Activated CD4-positive, alpha-beta T cell treated with anti-CD3 and anti-CD28 coated beads, Interleukin-2, amount 10 ng/mL, durations not matched to agents 7 days and 5 days (primary cell): ENCODE measurements at regions not wholly inside any gene's neighbourhood (a gene's known extent, or its start where the extent isn't known, plus 50 kb on each side); places are given as distances from the start of the nearest gene placed in this dataset.

Source experiments
- CTCF ChIA-PET: fragments of 350-600 bp; sonication (Branson Sonifier 250); formaldehyde crosslinking; loops from one replicate; lab custom pipeline; 2021; ENCODE audit warnings: antibody characterized with exemption; lab: Charles Lee
- POLR2A ChIA-PET: fragments of 350-600 bp; sonication (Branson Sonifier 250); formaldehyde crosslinking; loops from one replicate; lab custom pipeline; 2021; ENCODE audit warnings: antibody characterized with exemption; lab: Charles Lee
- DNase-seq: peaks from one replicate; pipeline ENCODE4 v3.0.0-alpha.2; 2020
- H3K27ac Mint-ChIP-seq: one replicate; pipeline ENCODE4 v1.8.0; 2021; ENCODE audit warnings: mild to moderate bottlenecking, moderate library complexity, mixed read lengths
- H3K27me3 Mint-ChIP-seq: one replicate; pipeline ENCODE4 v1.8.0; 2021; ENCODE audit warnings: mixed read lengths
- H3K36me3 Mint-ChIP-seq: one replicate; pipeline ENCODE4 v1.8.0; 2021; ENCODE audit warnings: low read depth, mixed read lengths
- H3K4me1 Mint-ChIP-seq: one replicate; pipeline ENCODE4 v1.8.0; 2021; ENCODE audit warnings: mixed read lengths
- H3K4me3 Mint-ChIP-seq: one replicate; pipeline ENCODE4 v1.8.0; 2021; ENCODE audit warnings: mild to moderate bottlenecking, moderate library complexity, mixed read lengths
- H3K9me3 Mint-ChIP-seq: one replicate; pipeline ENCODE4 v1.8.0; 2021; ENCODE audit warnings: mixed read lengths

DNA sequence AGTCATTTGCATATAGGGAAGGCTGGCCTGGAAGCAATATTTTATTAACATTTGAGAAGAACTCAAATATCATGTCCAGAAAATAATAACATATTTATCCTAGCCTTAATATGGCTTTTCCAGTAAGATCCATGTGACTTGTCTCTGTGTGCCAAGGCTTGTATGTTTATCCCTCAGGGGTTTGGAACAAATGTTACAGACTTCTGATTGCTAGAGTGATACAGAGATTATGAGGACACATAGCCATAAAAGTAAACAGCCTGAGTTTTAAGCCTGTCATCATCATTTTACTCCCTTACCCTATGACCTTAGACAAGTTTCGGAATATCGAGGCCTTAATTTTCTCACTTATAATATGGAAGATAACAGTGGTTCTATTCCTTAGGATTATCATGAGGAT lies 338.1 kb downstream of the GPAT3 start:
- no peak for DNase-seq
- Mint-ChIP-seq H3K4me3 (no peak overlapping the region), H3K36me3 (no peaks in the 10 kb centered on the region)

DNA sequence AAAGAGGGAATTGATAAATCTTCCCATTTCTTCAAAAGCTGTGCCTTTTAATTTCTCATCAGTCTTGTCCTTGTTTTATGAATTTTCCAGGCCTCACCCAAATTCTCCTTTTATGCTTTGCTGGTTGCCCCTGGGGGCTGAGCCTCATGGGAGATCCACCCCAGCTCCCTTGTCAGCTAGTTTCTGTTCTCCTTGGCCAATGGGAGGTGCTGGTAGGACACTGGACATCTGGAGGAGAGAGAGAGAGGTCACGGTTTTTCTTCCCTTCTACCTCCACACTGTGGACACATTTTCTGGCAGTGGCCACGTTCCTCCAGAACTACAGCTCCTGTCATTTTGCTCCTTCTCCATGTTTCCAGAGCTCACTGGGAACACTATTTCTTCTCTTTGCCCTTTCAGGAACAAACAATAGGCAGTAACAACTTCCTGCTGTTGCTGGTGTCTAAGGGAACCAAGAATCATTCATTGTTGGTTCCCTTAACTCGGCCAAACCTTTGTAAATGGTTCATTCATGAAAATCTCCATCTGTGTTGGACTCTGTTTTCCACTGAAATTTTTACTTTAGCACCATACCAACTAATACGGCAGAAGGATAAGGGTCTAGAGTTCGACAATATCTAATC lies 334.5 kb downstream of the GPAT3 start:
- POLR2A ChIA-PET = no interaction called here
- no peak overlapping the region for H3K4me3 Mint-ChIP-seq
- no peak for DNase-seq
- CTCF ChIA-PET = no interaction called here
- no peaks in the 10 kb centered on the region for H3K36me3 Mint-ChIP-seq
- no peaks in the 10 kb centered on the region for H3K4me1 Mint-ChIP-seq
- no peaks in the 10 kb centered on the region for H3K9me3 Mint-ChIP-seq
- H3K27ac Mint-ChIP-seq = no peak overlapping the region
- no peaks in the 10 kb centered on the region for H3K27me3 Mint-ChIP-seq

More for the DNA sequence above, 338.1 kb downstream of the GPAT3 start:
- no peaks in the 10 kb centered on the region for H3K9me3 Mint-ChIP-seq
- CTCF ChIA-PET = no interaction called here
- POLR2A ChIA-PET = no interaction called here
- no peaks in the 10 kb centered on the region for H3K4me1 Mint-ChIP-seq
- no peak overlapping the region for H3K27ac Mint-ChIP-seq
- no peaks in the 10 kb centered on the region for H3K27me3 Mint-ChIP-seq

DNA sequence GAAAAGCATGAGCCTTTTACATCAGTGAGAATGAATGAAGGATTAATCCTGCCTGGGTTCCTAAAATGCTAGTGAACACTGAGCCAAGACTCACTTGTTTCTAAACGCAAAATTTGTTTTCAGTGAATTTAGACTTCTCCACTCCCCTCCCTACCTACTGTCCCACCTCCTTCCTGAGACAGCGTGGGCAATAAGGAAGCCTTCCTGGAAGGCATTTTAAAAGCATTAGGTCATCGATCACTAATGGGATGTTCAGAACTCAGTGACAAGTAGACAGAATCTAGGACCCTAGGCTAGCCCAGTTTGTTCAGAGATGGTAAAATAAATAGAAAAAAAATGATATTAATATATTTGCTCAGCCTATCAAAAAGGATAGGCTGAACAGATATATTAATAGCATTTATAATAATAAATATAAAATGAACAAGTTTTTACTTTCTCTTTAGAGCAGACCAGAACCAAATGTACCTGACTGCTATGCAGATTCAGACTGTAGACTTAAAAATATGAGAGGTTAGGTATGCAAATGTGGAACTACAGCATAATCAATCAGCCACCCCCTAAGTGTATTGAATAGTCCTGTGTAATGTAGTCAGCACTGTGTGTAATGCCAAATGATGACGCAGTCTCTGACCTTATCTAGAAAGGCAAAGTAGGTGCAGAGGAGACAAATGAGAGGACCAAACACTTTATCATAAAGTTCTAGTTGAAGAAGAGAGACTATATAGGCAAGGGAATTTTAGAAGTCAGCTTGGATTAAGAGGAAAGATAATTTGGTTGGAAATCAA lies 331.1 kb downstream of the GPAT3 start:
- ChIA-PET CTCF (no interaction called here), POLR2A (no interaction called here)
- Mint-ChIP-seq H3K4me3 (no peak overlapping the region), H3K27ac (no peak overlapping the region), H3K9me3 (no peaks in the 10 kb centered on the region), H3K36me3 (no peaks in the 10 kb centered on the region), H3K27me3 (no peaks in the 10 kb centered on the region), H3K4me1 (no peaks in the 10 kb centered on the region)
- no peak for DNase-seq

DNA sequence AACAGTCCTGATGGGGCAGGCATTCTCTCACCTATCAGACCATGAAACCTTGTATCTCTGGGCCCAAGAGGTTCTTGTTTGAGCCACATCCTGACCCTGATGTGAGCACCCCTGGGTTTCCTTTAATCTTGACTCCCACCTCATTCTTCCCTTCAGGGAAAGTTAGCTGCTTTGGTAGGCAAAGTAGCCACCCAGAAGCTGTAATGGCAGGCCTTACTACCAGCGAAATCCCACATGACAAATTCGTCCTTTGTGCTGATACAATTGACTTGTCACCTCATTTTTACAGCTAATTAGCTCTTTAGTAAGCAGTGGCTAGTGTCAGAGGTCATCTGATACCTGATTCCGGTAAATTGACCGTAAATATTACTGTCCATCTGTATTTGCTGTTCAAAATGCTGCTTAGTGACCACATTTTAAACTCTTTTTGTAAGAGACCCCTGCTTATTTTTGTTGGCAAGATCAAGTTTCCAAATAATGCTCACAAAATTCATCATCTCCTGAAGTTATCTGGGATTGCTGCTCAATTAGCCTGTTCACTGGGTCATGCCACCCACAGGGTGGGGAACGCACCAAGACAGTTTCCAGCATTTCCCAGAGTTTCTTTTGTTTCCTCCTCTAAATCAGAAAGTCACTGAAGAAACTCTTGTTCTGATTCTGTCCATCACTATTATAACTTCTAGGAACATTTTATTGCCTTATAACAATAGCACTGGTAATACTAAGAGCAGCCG lies 329.7 kb downstream of the GPAT3 start:
- no peaks in the 10 kb centered on the region for H3K27me3 Mint-ChIP-seq
- ChIA-PET POLR2A (no interaction called here), CTCF (no interaction called here)
- no peak overlapping the region for H3K4me3 Mint-ChIP-seq
- no peaks in the 10 kb centered on the region for H3K36me3 Mint-ChIP-seq
- H3K9me3 Mint-ChIP-seq = no peaks in the 10 kb centered on the region
- DNase-seq = no peak
- H3K27ac Mint-ChIP-seq = no peak overlapping the region
- no peaks in the 10 kb centered on the region for H3K4me1 Mint-ChIP-seq

DNA sequence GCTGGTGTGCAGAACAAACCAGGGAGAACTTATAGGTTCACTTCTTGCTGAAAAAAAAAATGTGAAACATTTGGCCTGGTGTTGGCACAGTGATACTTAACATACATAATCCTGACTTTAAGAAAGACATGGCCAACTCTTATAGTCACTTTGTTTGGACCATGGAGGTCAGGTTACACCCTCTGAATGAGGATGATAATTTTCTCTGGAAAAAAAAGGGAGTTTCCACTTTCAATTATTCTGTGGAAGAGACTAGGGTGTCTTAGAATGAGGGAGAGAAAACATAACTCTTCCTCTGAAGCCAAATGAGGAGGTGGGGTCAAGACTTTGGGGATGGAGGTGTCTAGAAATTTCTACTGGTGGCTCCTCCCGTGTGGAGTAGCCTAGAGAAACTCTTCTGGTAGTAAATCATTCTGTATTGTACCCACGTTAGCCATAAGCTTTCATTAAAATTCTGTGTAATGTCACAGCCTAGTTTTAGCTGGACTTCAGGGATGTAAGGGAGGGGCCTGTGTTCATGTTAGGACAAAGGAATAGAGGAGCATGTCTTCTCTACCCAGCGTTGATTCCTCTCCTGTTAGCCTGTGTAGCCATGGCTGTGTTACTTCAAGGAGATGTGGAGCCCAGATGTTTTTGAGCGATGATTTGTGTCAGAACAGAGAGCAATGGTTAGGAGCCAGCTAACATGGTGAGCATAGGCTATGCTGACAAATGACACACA lies 328.3 kb downstream of the GPAT3 start:
- H3K27me3 Mint-ChIP-seq = no peaks in the 10 kb centered on the region
- CTCF ChIA-PET = no interaction called here

DNA sequence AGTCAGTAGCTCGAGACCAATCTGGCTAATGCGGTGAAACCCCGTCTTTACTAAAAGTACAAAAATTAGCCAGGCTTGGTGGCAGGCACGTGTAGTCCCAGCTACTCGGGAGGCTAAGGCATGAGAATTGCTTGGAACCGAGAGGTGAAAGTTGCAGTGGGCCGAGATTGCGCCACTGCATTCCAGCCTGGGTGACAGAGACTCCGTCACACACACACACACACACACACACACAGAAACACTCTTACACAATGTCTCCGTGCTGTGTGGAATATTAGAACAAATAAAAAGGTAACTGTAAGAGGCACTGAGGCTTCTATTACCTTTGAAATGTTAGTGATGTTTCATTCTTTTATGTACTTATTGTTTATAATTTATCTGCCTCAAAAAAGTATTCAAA lies 326.6 kb downstream of the GPAT3 start:
- H3K4me3 Mint-ChIP-seq = no peak overlapping the region
- H3K4me1 Mint-ChIP-seq = no peaks in the 10 kb centered on the region
- ChIA-PET CTCF (no interaction called here), POLR2A (no interaction called here)
- no peak for DNase-seq
- H3K27me3 Mint-ChIP-seq = no peaks in the 10 kb centered on the region
- H3K9me3 Mint-ChIP-seq = no peaks in the 10 kb centered on the region
- H3K27ac Mint-ChIP-seq = no peak overlapping the region
- no peaks in the 10 kb centered on the region for H3K36me3 Mint-ChIP-seq

More for the DNA sequence above, 328.3 kb downstream of the GPAT3 start:
- Mint-ChIP-seq H3K4me1 (no peaks in the 10 kb centered on the region), H3K27ac (no peak overlapping the region), H3K4me3 (no peak overlapping the region), H3K36me3 (no peaks in the 10 kb centered on the region), H3K9me3 (no peaks in the 10 kb centered on the region)
- POLR2A ChIA-PET = no interaction called here
- no peak for DNase-seq

DNA sequence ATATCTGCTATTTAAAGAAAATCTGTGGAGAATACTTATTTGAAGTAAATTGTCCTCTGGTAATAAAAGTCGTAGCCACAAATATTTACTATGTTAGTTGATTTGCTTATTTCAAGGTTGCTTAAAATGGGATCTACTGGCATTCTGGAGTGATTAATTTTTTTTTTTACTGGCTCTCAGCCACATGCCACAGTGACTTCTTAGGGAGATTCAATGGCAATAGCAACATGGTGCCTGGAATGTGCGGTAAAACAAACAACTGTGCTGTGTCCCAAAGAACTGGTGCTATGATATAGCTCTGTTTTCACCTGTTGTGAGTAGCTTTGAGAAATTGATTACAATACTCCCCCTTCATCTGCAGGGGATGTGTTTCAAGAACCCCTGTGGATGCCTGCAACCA lies 324.3 kb downstream of the GPAT3 start:
- no peak overlapping the region for H3K4me3 Mint-ChIP-seq
- H3K27ac Mint-ChIP-seq = no peak overlapping the region
- no peaks in the 10 kb centered on the region for H3K9me3 Mint-ChIP-seq
- H3K4me1 Mint-ChIP-seq = no peaks in the 10 kb centered on the region
- H3K27me3 Mint-ChIP-seq = no peaks in the 10 kb centered on the region
- ChIA-PET CTCF (no interaction called here), POLR2A (no interaction called here)
- H3K36me3 Mint-ChIP-seq = no peaks in the 10 kb centered on the region
- no peak for DNase-seq

DNA sequence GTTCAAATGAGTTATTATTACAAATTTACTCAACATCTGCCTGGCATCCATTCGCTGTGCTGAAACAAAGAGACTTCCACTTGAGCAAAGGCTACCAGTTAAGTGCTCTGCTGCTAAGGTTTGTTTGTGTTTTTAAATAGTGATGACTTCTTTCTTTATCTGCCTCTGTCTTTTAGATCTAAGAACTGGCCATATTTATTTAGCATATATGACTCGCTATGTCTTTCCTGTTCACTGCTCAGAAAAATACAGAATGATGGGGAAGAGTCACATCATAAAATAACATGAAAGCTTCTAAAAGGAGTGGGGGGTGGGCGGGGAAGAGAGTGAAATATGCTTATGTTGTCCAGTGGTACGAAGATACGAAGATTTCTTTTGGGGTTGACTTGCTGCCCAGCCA lies 322.2 kb downstream of the GPAT3 start:
- no peak overlapping the region for H3K27ac Mint-ChIP-seq
- H3K27me3 Mint-ChIP-seq = no peaks in the 10 kb centered on the region
- no peak for DNase-seq
- H3K9me3 Mint-ChIP-seq = no peaks in the 10 kb centered on the region
- CTCF ChIA-PET = no interaction called here
- H3K36me3 Mint-ChIP-seq = no peaks in the 10 kb centered on the region
- POLR2A ChIA-PET = no interaction called here
- H3K4me3 Mint-ChIP-seq = no peak overlapping the region
- H3K4me1 Mint-ChIP-seq = no peaks in the 10 kb centered on the region

DNA sequence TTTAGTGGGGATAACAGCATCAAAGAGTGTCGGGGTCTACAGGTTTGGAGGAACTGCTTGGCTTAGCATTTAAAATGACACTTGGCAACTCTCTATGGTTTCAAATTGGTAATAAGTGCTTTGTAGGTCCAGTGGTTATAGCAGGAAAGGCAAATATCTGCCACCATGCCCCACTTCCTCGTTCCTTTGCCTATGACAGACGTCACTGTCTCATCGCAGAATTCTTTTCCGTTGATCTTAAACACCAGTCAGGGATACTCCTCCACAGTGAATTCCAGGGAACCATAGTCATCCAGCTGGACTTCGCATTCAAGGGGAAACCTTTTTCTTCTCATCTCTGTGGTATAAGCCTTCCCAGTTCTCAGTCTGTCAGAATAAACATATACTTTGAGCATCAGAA lies 319.1 kb downstream of the GPAT3 start:
- Mint-ChIP-seq H3K27ac (no peak overlapping the region), H3K36me3 (no peaks in the 10 kb centered on the region), H3K4me1 (no peaks in the 10 kb centered on the region), H3K27me3 (no peaks in the 10 kb centered on the region), H3K4me3 (no peak overlapping the region), H3K9me3 (no peaks in the 10 kb centered on the region)
- POLR2A ChIA-PET = no interaction called here
- CTCF ChIA-PET = no interaction called here
- DNase-seq = no peak

DNA sequence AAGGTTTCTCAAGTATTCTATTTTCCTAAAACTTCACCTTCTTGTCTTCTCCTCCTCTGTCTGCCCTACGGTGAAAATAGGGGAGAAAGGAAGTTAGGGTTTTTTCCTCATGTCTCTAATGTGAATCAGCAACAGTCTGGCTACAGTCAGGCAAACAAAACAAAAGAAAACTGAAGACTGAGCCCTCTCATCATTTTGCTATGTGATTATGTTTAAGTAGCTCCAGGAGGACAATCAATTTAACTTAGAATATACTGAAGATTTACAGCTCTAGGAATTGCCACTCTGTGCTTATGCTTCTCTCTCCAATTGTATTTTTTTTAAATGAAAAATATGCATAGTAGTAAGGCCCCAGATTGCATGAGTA lies 316.2 kb downstream of the GPAT3 start:
- Mint-ChIP-seq H3K36me3 (no peaks in the 10 kb centered on the region), H3K4me1 (no peaks in the 10 kb centered on the region), H3K27ac (no peak overlapping the region), H3K4me3 (no peak overlapping the region), H3K9me3 (no peaks in the 10 kb centered on the region), H3K27me3 (no peaks in the 10 kb centered on the region)
- no peak for DNase-seq
- POLR2A ChIA-PET = no interaction called here
- CTCF ChIA-PET = no interaction called here

DNA sequence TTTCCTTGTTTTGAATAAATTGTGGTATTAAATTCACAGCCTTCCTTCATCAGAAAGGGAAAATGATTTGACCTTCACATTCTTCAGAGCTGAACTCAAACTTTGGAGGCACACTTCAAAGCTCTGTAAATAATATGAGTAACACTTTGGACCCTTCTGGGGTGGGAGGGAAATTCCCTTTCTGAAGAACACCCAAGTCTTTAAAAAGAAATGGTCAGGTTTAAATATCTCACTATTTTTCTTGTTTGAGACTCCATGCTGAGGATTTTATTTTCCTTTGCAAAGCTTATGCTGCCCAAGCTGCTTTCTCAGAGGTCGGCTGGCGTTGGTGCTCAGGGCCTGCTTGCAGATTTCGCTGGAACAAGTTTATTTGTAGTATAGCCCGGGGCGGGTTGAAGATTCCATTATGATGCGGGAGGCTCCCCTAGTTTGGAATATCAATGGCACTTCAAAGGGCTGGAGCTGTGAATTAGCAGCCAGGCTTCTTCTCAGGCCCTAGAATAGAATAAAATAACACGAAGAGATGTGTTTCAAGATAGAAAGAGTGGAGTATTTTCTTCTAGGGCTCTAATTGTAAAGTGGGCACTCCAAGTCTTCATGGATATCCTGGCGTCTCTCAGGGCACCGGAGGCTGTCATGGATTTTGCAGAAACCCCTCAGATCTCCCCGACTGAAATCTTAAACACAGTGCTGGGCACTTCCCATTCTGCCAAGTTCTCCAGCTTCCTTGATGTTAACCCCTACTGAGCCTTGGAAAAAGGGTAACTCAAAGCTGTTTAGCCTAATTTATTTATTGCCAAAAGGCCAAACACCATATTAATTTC lies 315.6 kb downstream of the GPAT3 start:
- H3K36me3 Mint-ChIP-seq = no peaks in the 10 kb centered on the region
- no peak for DNase-seq
- ChIA-PET CTCF (no interaction called here), POLR2A (no interaction called here)
- no peaks in the 10 kb centered on the region for H3K9me3 Mint-ChIP-seq
- no peak overlapping the region for H3K4me3 Mint-ChIP-seq
- no peak overlapping the region for H3K27ac Mint-ChIP-seq
- H3K27me3 Mint-ChIP-seq = no peaks in the 10 kb centered on the region
- H3K4me1 Mint-ChIP-seq = no peaks in the 10 kb centered on the region

DNA sequence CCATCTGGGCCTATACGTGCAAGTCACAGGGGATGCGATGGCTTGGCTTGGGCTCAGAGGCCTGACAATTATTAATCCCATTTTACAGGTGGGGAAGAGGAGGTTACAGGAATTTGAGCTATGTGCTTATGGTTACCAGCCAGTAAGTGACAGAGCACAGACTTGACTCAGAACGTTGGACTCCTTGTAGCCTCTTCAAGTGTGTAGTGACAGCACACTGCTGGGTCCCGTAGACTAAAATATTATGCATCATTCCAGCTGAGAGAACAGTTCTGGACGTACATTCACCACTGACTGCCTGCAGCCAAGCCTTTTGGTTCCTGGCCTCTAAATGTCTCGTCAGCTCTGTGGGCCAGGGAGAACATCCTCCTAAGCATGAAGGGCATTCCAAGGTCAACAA lies 314.5 kb downstream of the GPAT3 start:
- ChIA-PET CTCF (no interaction called here), POLR2A (no interaction called here)
- Mint-ChIP-seq H3K36me3 (no peaks in the 10 kb centered on the region), H3K27me3 (no peaks in the 10 kb centered on the region), H3K9me3 (no peaks in the 10 kb centered on the region), H3K4me3 (no peak overlapping the region), H3K27ac (no peak overlapping the region), H3K4me1 (no peaks in the 10 kb centered on the region)
- DNase-seq = no peak
